Colonic mucosa (tissue), 4 donors: ENCODE measurements at regions not wholly inside any gene's neighbourhood (a gene's known extent, or its start where the extent isn't known, plus 50 kb on each side); places are given as distances from the start of the nearest gene placed in this dataset.

Source experiments
- DNase-seq: peaks from one replicate; pipeline ENCODE4 v3.0.0-alpha.2; 2020
- H3K27ac ChIP-seq: fragments of 200-600 bp; one replicate; pipeline ENCODE4 v1.8.0; 2021
- H3K27me3 ChIP-seq: fragments of 200-600 bp; one replicate; pipeline ENCODE4 v1.8.0; 2021
- H3K36me3 ChIP-seq: fragments of 200-600 bp; one replicate; pipeline ENCODE4 v1.8.0; 2021
- H3K4me1 ChIP-seq: fragments of 200-600 bp; one replicate; pipeline ENCODE4 v1.8.0; 2021; ENCODE audit warnings: mild to moderate bottlenecking
- H3K4me3 ChIP-seq: fragments of 200-600 bp; one replicate; pipeline ENCODE4 v1.8.0; 2021
- H3K9ac ChIP-seq, 2 donors: one replicate each; pipeline ENCODE4 v1.7.0; 2013; ENCODE audit warnings: control low read depth in 2 of 2, low read depth in 2 of 2, low read length in 2 of 2
- H3K9me3 ChIP-seq: fragments of 200-600 bp; one replicate; pipeline ENCODE4 v1.8.0; 2021
- intact Hi-C: fragments of 100-400 bp; cut with DNase I; formaldehyde crosslinking; loops from one replicate; pipeline ENCODE4 v1.14.1; 2022
- TF ChIP-seq, protein P1 (sequence below): fragments of 200-600 bp; IDR thresholded peaks from one replicate; pipeline ENCODE4 v1.8.0; 2022; ENCODE audit warnings: antibody characterized with exemption, mild to moderate bottlenecking
- donor health status: healthy.
- donor health status: DM: no; HTN: no; CAD: no.
- donor health status: DM: no; HTN: no; CAD: no.

DNA sequence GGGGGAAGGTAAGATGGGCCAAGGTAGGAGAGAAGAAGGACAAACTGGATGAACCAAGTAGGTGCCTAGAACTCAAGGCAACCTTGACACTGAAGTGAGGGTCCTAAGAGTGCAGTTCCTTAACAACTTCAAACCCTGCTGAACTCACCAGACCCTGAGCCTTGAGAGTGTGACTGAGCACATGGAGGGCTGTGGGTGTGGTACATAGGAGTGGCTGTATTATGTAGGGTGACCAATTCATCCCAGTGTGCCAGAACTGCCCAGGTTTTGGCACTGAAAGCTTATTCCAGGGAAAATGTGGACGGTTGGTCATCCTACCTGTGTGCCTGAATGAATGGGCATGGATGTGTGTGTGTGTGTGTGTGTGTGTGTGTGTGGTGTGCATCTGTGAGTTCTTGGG lies 281.8 kb downstream of the DHX35 start:
- no peaks in the 10 kb centered on the region for H3K9me3 ChIP-seq
- intact Hi-C loops = no loop called here
- H3K27ac ChIP-seq = no peak overlapping the region
- TF ChIP-seq, protein P1, sequence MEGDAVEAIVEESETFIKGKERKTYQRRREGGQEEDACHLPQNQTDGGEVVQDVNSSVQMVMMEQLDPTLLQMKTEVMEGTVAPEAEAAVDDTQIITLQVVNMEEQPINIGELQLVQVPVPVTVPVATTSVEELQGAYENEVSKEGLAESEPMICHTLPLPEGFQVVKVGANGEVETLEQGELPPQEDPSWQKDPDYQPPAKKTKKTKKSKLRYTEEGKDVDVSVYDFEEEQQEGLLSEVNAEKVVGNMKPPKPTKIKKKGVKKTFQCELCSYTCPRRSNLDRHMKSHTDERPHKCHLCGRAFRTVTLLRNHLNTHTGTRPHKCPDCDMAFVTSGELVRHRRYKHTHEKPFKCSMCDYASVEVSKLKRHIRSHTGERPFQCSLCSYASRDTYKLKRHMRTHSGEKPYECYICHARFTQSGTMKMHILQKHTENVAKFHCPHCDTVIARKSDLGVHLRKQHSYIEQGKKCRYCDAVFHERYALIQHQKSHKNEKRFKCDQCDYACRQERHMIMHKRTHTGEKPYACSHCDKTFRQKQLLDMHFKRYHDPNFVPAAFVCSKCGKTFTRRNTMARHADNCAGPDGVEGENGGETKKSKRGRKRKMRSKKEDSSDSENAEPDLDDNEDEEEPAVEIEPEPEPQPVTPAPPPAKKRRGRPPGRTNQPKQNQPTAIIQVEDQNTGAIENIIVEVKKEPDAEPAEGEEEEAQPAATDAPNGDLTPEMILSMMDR = no peak
- H3K4me3 ChIP-seq = no peak overlapping the region
- no peaks in the 10 kb centered on the region for H3K27me3 ChIP-seq
- H3K4me1 ChIP-seq = no peaks in the 10 kb centered on the region
- H3K9ac ChIP-seq = no peak overlapping the region
- H3K36me3 ChIP-seq = no peaks in the 10 kb centered on the region
- no peak for DNase-seq

DNA sequence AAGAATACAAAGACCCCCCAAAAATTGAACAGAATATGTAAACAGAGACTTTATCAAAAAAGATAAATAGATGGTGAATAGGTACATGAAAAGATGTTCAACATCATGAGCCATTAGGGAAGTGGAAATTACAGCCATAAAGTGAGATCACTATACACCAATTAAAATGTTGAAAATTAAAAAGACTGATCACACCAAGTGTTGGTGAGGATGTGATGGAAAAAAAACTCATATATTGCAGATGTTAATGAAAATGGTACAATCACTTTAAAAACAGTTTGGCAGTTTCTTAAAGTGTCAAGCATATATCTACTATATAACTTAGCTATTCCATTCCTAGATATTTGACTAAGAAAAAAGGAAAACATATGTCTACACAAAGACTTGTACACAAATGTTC lies 280.5 kb downstream of the DHX35 start:
- Histone ChIP-seq H3K9ac (no peak overlapping the region), H3K27me3 (no peaks in the 10 kb centered on the region), H3K4me1 (no peaks in the 10 kb centered on the region), H3K9me3 (no peaks in the 10 kb centered on the region), H3K36me3 (no peaks in the 10 kb centered on the region), H3K4me3 (no peak overlapping the region), H3K27ac (no peak overlapping the region)
- intact Hi-C loops = no loop called here
- DNase-seq = no peak
- TF ChIP-seq, protein P1 = no peak

DNA sequence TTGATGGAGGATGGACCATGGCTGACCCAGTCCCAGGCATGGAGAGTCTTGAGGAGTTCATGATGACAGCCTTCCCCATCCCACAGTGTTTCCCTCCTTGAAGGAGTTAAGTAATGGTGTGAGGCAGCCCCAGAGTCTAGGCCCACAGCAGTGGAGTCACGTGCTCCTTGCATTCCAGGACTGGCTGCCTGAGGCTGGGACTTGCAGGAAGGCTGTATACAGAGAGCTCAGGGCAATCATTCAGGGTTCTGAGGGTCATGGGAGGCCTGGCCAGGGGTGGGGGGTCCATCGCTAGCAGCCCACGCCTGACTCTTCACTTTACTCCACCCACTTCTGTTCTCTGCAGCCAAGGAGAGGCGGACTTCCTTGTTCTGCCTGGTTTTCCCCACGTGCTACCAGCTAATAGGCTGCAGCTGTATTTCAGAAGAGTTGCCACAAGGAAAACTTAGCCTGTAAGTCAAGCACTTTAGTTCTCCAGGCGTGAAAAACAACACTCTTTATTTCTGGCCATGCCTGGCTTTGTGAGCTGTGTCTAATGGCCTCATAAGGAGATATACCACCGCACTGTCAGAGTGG lies 272.5 kb downstream of the DHX35 start:
- H3K27me3 ChIP-seq = no peaks in the 10 kb centered on the region
- TF ChIP-seq, protein P1 = no peak
- no peak for DNase-seq
- no peaks in the 10 kb centered on the region for H3K9me3 ChIP-seq
- intact Hi-C loops = no loop called here
- H3K9ac ChIP-seq = no peak overlapping the region
- no peak overlapping the region for H3K4me3 ChIP-seq
- no peak overlapping the region for H3K27ac ChIP-seq
- H3K36me3 ChIP-seq = no peaks in the 10 kb centered on the region
- H3K4me1 ChIP-seq = no peaks in the 10 kb centered on the region

DNA sequence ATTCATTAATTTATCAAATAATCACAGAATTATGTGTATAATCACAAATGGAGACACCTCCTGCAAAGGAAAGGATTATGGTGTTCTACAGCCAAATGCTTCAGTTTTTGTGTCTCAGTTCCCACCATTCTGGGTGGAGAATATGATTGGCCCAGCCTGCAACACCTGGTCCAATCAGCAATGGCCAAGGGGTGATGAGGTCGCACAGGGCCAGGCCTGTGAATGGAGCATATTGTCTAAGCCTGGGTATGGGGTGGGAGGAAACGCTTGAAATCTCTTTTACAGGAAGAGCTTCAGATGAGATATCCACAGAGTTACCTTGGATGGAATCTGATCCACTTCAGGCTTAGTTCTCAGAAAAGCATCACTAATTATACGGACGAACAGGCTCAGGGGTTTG lies 271.6 kb downstream of the DHX35 start:
- no peak overlapping the region for H3K4me3 ChIP-seq
- H3K27me3 ChIP-seq = no peaks in the 10 kb centered on the region
- no peak for DNase-seq
- H3K36me3 ChIP-seq = no peaks in the 10 kb centered on the region
- H3K9me3 ChIP-seq = no peaks in the 10 kb centered on the region
- no peak overlapping the region for H3K27ac ChIP-seq
- TF ChIP-seq, protein P1 = no peak
- intact Hi-C loops = no loop called here
- no peaks in the 10 kb centered on the region for H3K4me1 ChIP-seq
- no peak overlapping the region for H3K9ac ChIP-seq

DNA sequence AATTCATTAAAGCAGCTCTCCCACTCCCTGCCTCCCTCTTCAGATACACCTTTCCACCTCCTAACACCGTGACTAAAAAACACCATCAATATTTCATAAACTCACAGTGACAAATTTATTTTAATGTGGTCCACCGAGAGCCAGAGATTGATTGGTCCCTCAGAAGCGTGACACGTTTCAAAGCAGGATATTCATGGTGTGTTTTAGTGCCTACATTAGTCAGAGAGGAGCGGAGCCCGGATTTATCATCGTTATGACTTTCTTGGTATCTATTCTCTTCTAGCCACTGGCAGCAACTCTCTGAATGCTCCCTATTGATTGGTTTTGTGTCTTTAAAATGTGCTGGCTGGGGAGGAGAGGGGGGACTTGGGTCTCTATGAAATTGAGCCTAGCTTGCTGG lies 265.3 kb downstream of the DHX35 start:
- H3K36me3 ChIP-seq = no peaks in the 10 kb centered on the region
- no peak overlapping the region for H3K4me3 ChIP-seq
- TF ChIP-seq, protein P1 = no peak
- intact Hi-C loops = no loop called here
- H3K27me3 ChIP-seq = no peaks in the 10 kb centered on the region
- no peaks in the 10 kb centered on the region for H3K9me3 ChIP-seq
- H3K4me1 ChIP-seq = no peaks in the 10 kb centered on the region
- no peak overlapping the region for H3K9ac ChIP-seq
- no peak overlapping the region for H3K27ac ChIP-seq
- DNase-seq = no peak

DNA sequence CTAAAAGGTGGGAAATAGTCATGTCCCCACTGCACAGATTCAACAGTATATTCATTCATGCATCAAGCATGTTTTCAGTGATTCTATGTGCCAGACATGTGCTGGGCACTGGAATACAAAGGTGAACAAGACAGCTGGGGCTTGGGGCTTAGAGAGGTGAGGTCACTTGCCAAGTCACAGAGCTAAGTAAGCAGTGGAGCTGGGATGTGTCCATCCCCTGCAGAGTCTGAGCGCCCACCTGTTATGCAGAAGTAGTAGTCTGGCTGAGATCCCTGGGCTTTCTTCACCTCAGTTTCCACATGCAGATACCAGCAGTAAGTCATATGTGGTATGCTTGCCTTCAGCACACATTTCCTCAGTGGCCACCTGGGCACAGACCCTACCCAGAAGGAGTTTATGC lies 263.8 kb downstream of the DHX35 start:
- Histone ChIP-seq H3K4me1 (no peaks in the 10 kb centered on the region), H3K4me3 (no peak overlapping the region), H3K9ac (no peak overlapping the region), H3K27me3 (no peaks in the 10 kb centered on the region), H3K36me3 (no peaks in the 10 kb centered on the region), H3K9me3 (no peaks in the 10 kb centered on the region), H3K27ac (no peak overlapping the region)
- intact Hi-C loops = no loop called here
- no peak for DNase-seq
- TF ChIP-seq, protein P1 = no peak
